Keratinocyte (primary cell): ENCODE measurements at regions not wholly inside any gene's neighbourhood (a gene's known extent, or its start where the extent isn't known, plus 50 kb on each side); places are given as distances from the start of the nearest gene placed in this dataset.

ENCODE experiments used
- CTCF ChIP-seq, 3 experiments: IDR thresholded peaks in 1 of 3; conservative IDR thresholded peaks in 1 of 3; optimal IDR thresholded peaks in 1 of 3; 2 replicates in 2 of 3; 3 replicates in 1 of 3; pipeline versions ENCODE3 to v1.5.1; 2011; ENCODE audit warnings: low read length in 3 of 3, mild to moderate bottlenecking in 3 of 3, moderate library complexity in 2 of 3, control low read depth in 1 of 3, inconsistent platforms in 1 of 3; ENCODE audit not compliant: insufficient read depth in 2 of 3; ENCODE audit errors: extremely low read depth in 1 of 3
- EZH2 ChIP-seq: IDR thresholded peaks from one replicate; pipeline ENCODE4 v1.6.1; 2012; ENCODE audit warnings: inconsistent platforms, mild to moderate bottlenecking, low read length, moderate library complexity

DNA sequence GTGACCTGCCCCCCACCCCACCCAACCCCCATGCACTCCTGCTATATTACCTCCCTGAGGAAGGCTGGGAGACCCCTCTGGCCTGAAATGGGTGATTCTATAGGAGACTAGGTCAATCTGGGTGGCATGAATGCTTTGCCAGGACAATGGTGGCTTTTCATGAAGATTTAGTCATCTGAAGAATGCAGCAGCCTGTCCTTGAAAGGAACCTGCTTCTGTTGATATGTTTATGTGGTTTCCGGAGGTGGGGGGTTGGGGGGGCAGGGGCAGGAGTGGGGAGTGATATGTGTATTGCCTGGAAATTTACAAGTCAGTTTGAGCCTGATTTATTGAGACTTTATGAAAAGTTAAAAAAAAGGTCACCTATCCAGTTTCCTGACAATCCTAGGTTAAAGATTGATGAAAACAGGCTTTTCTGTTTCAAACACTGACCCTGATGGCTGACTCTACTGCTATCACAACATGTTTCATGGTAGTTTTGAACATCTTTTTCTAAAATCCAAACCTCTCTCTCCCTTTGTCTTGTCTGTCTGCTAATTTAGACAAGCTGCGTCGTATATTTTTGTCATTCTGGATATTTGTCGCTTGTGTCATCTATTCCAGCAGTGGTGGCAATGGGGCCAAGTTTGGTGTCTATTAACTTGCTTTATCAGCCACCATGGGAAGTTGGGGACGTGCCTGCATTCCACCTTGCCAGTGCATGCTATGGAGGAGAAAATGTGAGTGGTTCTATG, 153.7 kb upstream of the EGFLAM start:
- TF ChIP-seq CTCF (optimal IDR thresholded peaks at IDR 0.05 in 1 of 3, IDR thresholded peaks at IDR 0.05 in 1 of 3, conservative IDR thresholded peaks at IDR 0.05 in 1 of 3; ENCODE audit: extremely low read depth in 1 of 3, insufficient read depth in 2 of 3, low read length in 3 of 3) (no peak), EZH2 (no peak)
